OCI-M2 (cell line): ENCODE measurements at regions not wholly inside any gene's neighbourhood (a gene's known extent, or its start where the extent isn't known, plus 50 kb on each side); places are given as distances from the start of the nearest gene placed in this dataset.

Experiments used
- DNase-seq: peaks from one replicate; lab custom pipeline; 2025; ENCODE audit not compliant: unreplicated experiment; lab: John Stamatoyannopoulos, UW

GRCh38 chr6:141685416-141685815 is 447.3 kb upstream of the GJE1 start:
- no peak for DNase-seq

DNA sequence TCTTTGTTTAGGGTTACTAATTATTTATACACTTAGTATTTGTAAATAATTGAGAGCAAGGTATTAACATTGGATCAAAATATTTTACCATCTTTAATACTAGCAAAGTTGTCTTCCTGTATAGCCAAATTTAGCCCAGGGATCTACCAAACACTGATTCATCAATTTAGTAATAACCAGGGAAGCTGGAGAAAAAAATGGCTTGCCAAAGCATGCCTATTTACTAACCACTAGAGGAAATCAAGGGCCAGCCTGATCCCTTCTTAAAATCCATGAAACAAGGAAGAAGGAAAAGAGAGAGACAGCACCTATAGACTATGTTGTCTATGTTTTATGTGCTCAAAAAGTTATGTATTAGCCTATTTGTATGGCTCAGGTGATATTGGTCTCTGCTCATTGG is 450.3 kb upstream of the GJE1 start:
- DNase-seq, result no peak

GRCh38 chr6:141677598-141678211 is 455.0 kb upstream of the GJE1 start:
- DNase-seq, result no peak

- no peak for DNase-seq
Measured at GRCh38 chr6:141675957-141676356, 456.8 kb upstream of the GJE1 start.

- no peak for DNase-seq
Measured at GRCh38 chr6:141669141-141669540, 463.6 kb upstream of the GJE1 start.

GRCh38 chr6:141667580-141668309 is 465.0 kb upstream of the GJE1 start:
- DNase-seq, result no peak

DNA sequence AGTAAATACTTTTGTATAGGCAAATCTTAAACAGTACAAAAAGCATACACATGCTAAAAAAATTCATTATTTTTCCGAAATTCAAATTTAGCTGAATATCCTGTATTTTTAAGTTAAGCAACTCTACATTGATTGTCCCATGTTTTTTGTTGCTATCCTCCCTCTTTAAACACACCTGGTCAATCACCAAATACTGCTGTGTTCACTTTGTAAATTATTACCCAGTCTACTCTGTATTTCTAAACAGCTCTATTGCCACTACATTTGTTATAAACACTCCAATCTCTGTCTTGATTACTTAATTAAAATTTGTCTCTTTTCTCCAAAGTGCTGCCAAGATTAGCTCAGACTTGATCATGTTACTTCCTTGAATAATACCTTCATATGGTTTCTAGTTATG is 466.5 kb upstream of the GJE1 start:
- no peak for DNase-seq

GRCh38 chr6:141664744-141665143 is 468.0 kb upstream of the GJE1 start:
- DNase-seq, result no peak

GRCh38 chr6:141659582-141659981 is 473.1 kb upstream of the GJE1 start:
- DNase-seq, result no peak

- no peak for DNase-seq
Measured at GRCh38 chr6:141658696-141659095, 474.0 kb upstream of the GJE1 start.

DNA sequence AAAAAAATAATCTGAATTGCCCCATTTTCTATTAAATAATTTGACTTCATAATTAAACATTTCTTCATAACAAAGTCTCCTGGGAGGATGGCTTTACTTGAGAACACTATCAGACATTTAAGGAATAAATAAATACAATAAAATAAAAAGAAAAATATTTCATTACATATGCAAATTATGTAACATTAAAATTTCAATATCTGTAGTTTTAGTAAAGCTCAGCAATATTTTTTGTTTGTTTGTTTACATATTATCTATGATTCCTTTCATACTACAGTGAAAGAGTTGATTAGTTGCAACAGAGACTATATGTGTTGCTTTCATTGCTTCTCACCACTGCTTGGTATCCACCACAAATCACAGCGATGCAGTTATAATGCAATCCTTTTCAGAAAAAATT is 474.9 kb upstream of the GJE1 start:
- no peak for DNase-seq

DNA sequence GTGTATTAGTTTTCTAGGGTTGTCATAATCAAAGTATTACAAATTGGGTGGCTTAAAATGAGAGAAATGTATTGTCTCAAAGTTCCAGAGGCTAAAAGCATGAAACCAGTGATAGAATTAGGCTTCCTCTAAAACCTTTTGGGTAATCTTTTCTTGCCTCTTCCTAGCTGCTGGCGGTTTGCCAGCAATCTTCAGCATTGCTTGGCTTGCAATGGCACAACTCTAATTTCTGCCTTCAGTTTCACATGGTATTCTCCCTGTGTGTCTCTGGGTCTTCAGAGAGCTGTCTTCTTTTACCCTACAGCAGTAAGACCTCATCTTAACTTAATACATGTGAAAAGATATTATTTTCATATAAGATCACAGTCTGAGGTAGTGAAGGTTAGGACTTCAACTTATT is 479.1 kb upstream of the GJE1 start:
- DNase-seq, result no peak

GRCh38 chr6:141641951-141642350 is 490.8 kb upstream of the GJE1 start:
- no peak for DNase-seq

GRCh38 chr6:141641406-141641805 is 491.3 kb upstream of the GJE1 start:
- DNase-seq, result no peak

DNA sequence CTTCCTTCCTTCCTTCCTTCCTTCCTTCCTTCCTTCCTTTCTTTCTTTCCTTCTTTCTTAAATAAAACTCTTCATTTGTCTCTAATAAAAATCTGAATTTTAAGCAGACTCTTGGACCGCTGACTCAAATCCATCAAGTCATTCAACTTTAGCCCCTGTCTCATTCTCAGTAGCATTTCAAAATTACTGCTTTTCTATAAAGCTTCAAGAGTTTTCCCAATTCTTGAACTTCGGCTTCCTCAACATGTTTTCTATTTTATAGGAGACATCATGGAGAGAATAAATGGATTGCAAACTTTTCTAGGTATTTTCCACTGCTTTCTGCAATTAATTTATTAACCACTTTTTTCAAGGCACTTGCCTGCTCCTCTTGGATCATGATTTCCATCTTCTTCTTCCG is 497.1 kb upstream of the GJE1 start:
- no peak for DNase-seq

DNA sequence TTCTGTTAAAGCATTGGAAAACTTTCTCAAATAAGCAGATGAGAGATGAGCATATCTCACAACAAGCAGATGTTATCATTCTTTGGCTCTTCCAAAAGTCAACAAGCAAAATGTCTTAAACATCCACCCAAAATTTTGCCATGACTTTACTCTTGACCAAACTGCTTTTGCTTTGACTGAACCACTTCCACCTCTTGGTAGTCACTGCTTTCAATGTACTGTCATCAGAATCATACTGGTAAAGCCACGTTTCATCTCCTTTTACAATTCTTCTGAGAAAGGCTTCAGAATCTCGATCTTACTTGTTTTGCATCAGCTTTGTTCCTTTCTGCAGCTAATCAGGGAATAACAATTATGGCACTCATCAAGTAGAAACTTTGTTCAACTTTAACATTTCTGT is 498.5 kb upstream of the GJE1 start:
- DNase-seq, result no peak

DNA sequence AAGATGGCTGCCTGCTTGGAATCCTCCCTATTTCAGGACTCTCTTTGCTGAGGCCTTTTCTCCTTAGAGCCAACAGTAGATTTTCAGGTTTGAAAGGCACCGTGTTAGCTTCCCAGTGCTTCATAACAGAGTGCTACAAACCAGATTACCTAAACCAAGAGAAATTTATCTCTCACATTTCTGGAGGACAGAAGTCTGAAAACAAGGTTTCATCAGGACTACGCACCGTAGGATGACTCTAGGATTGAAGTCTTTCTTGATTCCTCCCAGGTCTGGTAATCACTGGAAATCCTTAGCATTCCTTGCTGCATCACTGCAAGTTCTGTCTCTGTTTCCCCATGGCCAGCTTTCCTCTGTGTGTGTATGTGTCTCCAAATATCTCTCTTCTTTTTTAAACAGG is 508.4 kb upstream of the GJE1 start:
- DNase-seq, result no peak

- no peak for DNase-seq
Measured at GRCh38 chr6:141618180-141618581, 514.5 kb upstream of the GJE1 start.

GRCh38 chr6:141610741-141611140 is 522.0 kb upstream of the GJE1 start:
- no peak for DNase-seq

GRCh38 chr6:141607956-141608355 is 524.8 kb upstream of the GJE1 start:
- DNase-seq, result no peak

GRCh38 chr6:141598487-141598886 is 534.2 kb upstream of the GJE1 start:
- DNase-seq, result no peak

DNA sequence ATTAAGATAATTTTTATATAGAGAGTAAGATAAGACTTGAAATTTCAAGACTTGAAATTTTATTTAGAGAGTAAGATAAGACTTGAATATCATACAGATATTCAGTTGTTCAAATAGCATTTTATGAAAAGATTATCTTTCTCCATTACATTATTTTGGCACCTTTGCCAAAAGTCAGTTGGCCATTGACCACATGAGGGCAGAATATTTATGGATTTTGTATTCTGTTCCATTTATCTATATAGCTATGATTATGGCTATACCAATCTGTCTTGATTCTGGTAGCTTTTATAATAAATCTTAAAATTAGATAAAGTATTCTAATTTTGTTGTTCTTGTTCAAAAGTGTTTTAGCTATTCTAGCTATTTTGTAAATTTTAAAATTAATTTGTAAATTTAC is 537.9 kb upstream of the GJE1 start:
- DNase-seq, result no peak

GRCh38 chr6:141593311-141593710 is 539.4 kb upstream of the GJE1 start:
- DNase-seq, result no peak
